ENCODE measurements at regions not wholly inside any gene's neighbourhood (a gene's known extent, or its start where the extent isn't known, plus 50 kb on each side); places are given as distances from the start of the nearest gene placed in this dataset.

DNA sequence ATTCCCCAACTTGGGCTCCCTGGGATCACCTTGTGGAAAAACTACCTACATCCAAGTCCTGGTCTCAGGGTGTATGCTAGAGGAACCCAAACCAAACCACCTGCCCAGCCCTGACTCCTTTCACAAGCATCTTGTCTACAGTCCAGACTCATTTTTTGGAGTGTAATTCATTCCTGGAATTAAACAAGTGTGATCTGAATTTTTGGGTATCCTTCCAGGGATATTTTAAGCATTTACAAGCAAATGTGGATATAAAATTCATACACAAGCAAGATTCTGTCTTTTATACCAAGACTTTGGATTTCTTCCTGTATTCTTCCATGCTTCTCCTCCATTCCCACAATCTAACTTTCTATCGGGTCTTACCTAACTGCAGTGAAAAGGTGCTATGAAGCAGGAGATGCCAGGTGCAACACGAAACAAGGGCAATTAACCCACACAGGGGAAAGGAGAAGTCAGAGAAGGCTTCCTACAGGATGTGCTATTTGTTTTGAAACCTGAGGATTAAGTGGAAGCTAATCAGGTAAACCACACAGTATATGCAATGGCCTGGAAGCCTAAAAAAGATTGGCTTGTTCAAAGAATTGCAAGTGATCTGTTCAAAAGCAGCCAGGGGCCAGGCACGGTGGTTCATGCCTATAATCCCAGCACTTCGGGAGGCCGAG lies 417.2 kb upstream of the C16orf82 start:
- in situ Hi-C loops (cut with MboI) (no loop called here), intact Hi-C loops (cut with micrococcal nuclease) (no loop called here)
- Histone ChIP-seq H3K9me3 (replicated peaks; ENCODE audit: control insufficient read depth, insufficient read depth, low read depth, low read length) (no peaks in the 10 kb centered on the region), H3K36me3 (ENCODE audit: control insufficient read depth, insufficient read depth, low read length) (no peaks in the 10 kb centered on the region), H2AFZ (ENCODE audit: low read depth, low read length) (no peak overlapping the region), H3K4me1 (replicated peaks in 1 of 2; ENCODE audit: control insufficient read depth in 2 of 2, insufficient read depth in 2 of 2, low read length in 2 of 2) (no peaks in the 10 kb centered on the region), H3K9me1 (ENCODE audit: control insufficient read depth, insufficient read depth, low read length) (no peaks in the 10 kb centered on the region), H3K4me3 (no peak overlapping the region), H4K20me1 (replicated peaks; ENCODE audit: control insufficient read depth, insufficient read depth, low read length) (no peaks in the 10 kb centered on the region), H3K79me2 (ENCODE audit: control insufficient read depth, insufficient read depth, low read length) (no peaks in the 10 kb centered on the region), H3K9ac (ENCODE audit: insufficient read depth in 1 of 2, low read depth in 2 of 2, low read length in 2 of 2) (no peak overlapping the region), H3K4me2 (ENCODE audit: insufficient read depth, low read length) (no peak overlapping the region), H3K27me3 (ENCODE audit: control insufficient read depth in 2 of 2, insufficient read depth in 2 of 2, low read length in 2 of 2) (no peaks in the 10 kb centered on the region; a peak in 2 of 5 replicates), H3K27ac (ENCODE audit: extremely low read depth, low read depth, low read length) (no peak overlapping the region)
- no peak for DNase-seq (ENCODE audit: extremely low read depth in 1 of 4, low spot score in 3 of 4)
- WGBS (ENCODE audit: insufficient coverage, low coverage, missing lambda C conversion rate), result 0% methylated on average over 5 of the region's 5 CpGs
- TF ChIP-seq ZKSCAN8 (CRISPR knock-in tag; IDR thresholded peaks at IDR 0.05) (no peak), MED1 (CRISPR knock-in tag; IDR thresholded peaks at IDR 0.05; ENCODE audit: borderline replicate concordance) (no peak), SP2 (IDR thresholded peaks at IDR 0.05; ENCODE audit: extremely low read depth, low read depth, low read length, poor library complexity, severe bottlenecking) (no peak), ZBTB17 (CRISPR knock-in tag; IDR thresholded peaks at IDR 0.05) (no peak), TFAP4 (CRISPR knock-in tag; IDR thresholded peaks at IDR 0.05; ENCODE audit: borderline replicate concordance) (no peak), ZNF146 (CRISPR knock-in tag; IDR thresholded peaks at IDR 0.05; ENCODE audit: unreplicated experiment) (no peak), DDX20 (tag; IDR thresholded peaks at IDR 0.05; ENCODE audit: low read depth) (no peak), ZNF592 (IDR thresholded peaks at IDR 0.05) (no peak), ZNF239 (CRISPR knock-in tag; IDR thresholded peaks at IDR 0.05) (no peak), SMARCA4 (IDR thresholded peaks at IDR 0.05) (no peak)
- ATAC-seq, result no peak
- CTCF ChIA-PET (ENCODE audit: low intra/inter-chr PET ratio), result interaction anchor here (0.7 kb wide), 1 partner anchor 958 kb away, joined by 4 read pairs; no protein-coding TSS in a partner anchor
- FAIRE-seq, result no peak
- no TSS peak for BruUV-seq (replicated peaks)
- POLR2A ChIA-PET, result interaction anchor here (0.6 kb wide), 1 partner anchor 777 kb away, joined by 7 read pairs; no protein-coding TSS in a partner anchor
